22Rv1 (cell line): ENCODE measurements at regions not wholly inside any gene's neighbourhood (a gene's known extent, or its start where the extent isn't known, plus 50 kb on each side); places are given as distances from the start of the nearest gene placed in this dataset.

Source experiments
- H3K27ac ChIP-seq: fragments of 450-650 bp; 2 replicates; pipeline ENCODE4 v1.5.1; 2017
- CTCF ChIP-seq: fragments of 450-650 bp; IDR thresholded peaks from 2 replicates; pipeline ENCODE4 v1.5.1; 2017; ENCODE audit warnings: mild to moderate bottlenecking
- ZFX ChIP-seq: fragments of 450-650 bp; IDR thresholded peaks from 2 replicates; pipeline ENCODE4 v1.6.1; 2017; ENCODE audit warnings: antibody characterized with exemption, borderline replicate concordance

GRCh38 chr3:177733936-177734335, 536.7 kb upstream of the TBL1XR1 start:
- no peak overlapping the region for H3K27ac ChIP-seq
- no peak for TF ChIP-seq CTCF
- TF ChIP-seq ZFX: no peak

- no peak overlapping the region for H3K27ac ChIP-seq
- no peak for TF ChIP-seq CTCF
- TF ChIP-seq ZFX: no peak
These were observed 538.1 kb upstream of the TBL1XR1 start for GRCh38 chr3:177735431-177735830.

GRCh38 chr3:177739461-177739860, 542.2 kb upstream of the TBL1XR1 start:
- TF ChIP-seq ZFX: no peak
- no peak for TF ChIP-seq CTCF
- no peak overlapping the region for H3K27ac ChIP-seq

- H3K27ac ChIP-seq: no peak overlapping the region
- TF ChIP-seq ZFX: no peak
- TF ChIP-seq CTCF: no peak
These were observed 543.0 kb upstream of the TBL1XR1 start for GRCh38 chr3:177740254-177740653.

GRCh38 chr3:177742273-177742672, 545.0 kb upstream of the TBL1XR1 start:
- TF ChIP-seq ZFX (no peak), CTCF (no peak)
- H3K27ac ChIP-seq: no peak overlapping the region

GRCh38 chr3:177743173-177743890, 546.0 kb upstream of the TBL1XR1 start:
- TF ChIP-seq ZFX (no peak), CTCF (no peak)
- H3K27ac ChIP-seq: no peak overlapping the region

GRCh38 chr3:177744873-177745606, 547.8 kb upstream of the TBL1XR1 start:
- TF ChIP-seq CTCF (no peak), ZFX (no peak)
- no peak overlapping the region for H3K27ac ChIP-seq
